HUES6 (cell line): ENCODE measurements at regions not wholly inside any gene's neighbourhood (a gene's known extent, or its start where the extent isn't known, plus 50 kb on each side); places are given as distances from the start of the nearest gene placed in this dataset.
"Not testable (repeated sequence)": the region's sequence is repeated elsewhere in the genome, so short reads cannot be mapped to it uniquely, and the experiment has no call there.

ENCODE experiments used
- H3K27ac ChIP-seq: 2 replicates; pipeline ENCODE4 v1.7.0; 2013; ENCODE audit warnings: low read depth, mild to moderate bottlenecking, low read length, inconsistent platforms
- H3K27me3 ChIP-seq: 2 replicates; pipeline ENCODE4 v1.6.1; 2013; ENCODE audit warnings: low read length; ENCODE audit not compliant: control insufficient read depth, insufficient read depth
- H3K36me3 ChIP-seq: 2 replicates; pipeline ENCODE4 v1.6.1; 2013; ENCODE audit warnings: low read length; ENCODE audit not compliant: control insufficient read depth, insufficient read depth
- H3K4me1 ChIP-seq: 2 replicates; pipeline ENCODE4 v1.6.1; 2013; ENCODE audit warnings: low read length; ENCODE audit not compliant: control insufficient read depth, insufficient read depth
- H3K4me3 ChIP-seq: 2 replicates; pipeline ENCODE4 v1.5.1; 2013; ENCODE audit warnings: low read depth, low read length
- H3K9ac ChIP-seq: one replicate; pipeline ENCODE4 v1.6.1; 2013; ENCODE audit warnings: mild to moderate bottlenecking, low read length
- H3K9me3 ChIP-seq: 2 replicates; pipeline ENCODE4 v1.6.1; 2013; ENCODE audit warnings: low read depth, low read length; ENCODE audit not compliant: control insufficient read depth, insufficient read depth

DNA sequence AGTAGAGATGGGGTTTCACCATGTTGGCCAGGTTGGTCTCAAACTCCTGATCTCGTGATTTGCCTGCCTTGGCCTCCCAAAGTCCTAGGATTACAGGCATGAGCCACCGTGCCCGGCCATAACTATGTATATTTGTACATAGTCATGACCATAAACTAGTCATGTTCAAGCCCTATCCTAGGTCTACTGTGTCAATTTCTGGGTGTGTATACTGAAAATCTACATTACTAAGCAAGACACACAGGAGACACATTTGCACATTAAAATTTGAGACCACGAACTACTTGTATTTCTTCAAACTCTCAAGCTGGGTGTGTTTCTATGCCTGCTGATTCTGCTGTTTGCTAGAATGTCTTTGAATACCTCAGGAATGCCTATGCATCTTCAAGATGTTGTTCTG lies 451.3 kb upstream of the MCTP2 start:
- no peaks in the 10 kb centered on the region for H3K4me1 ChIP-seq
- H3K36me3 ChIP-seq: no peaks in the 10 kb centered on the region

DNA sequence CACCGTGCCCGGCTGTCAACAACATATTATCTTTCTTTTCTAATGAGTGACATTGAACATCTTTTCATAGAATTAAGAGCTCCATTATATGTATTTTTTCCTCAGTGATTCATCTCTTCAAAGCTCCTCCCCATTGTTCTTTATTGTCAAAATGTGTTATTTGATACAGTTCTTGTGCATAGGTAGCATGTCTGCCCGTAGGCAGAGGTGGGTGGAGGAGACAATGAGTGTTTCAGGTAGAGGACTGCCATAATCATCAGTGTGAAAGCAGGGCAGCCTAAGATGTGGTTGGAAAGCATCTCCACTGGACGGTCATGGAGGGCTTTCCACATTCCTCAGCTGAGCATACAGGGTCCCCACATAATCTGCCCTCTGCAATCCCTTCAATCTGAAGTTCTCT lies 452.0 kb upstream of the MCTP2 start:
- no peak overlapping the region for H3K9ac ChIP-seq
- H3K9me3 ChIP-seq: no peaks in the 10 kb centered on the region
- no peak overlapping the region for H3K4me3 ChIP-seq
- H3K36me3 ChIP-seq: no peaks in the 10 kb centered on the region
- no peaks in the 10 kb centered on the region for H3K4me1 ChIP-seq
- no peaks in the 10 kb centered on the region for H3K27me3 ChIP-seq
- no peak overlapping the region for H3K27ac ChIP-seq

More for the DNA sequence above, 451.3 kb upstream of the MCTP2 start:
- Histone ChIP-seq H3K27ac (no peak overlapping the region), H3K9me3 (no peaks in the 10 kb centered on the region), H3K4me3 (no peak overlapping the region), H3K27me3 (no peaks in the 10 kb centered on the region), H3K9ac (no peak overlapping the region)

DNA sequence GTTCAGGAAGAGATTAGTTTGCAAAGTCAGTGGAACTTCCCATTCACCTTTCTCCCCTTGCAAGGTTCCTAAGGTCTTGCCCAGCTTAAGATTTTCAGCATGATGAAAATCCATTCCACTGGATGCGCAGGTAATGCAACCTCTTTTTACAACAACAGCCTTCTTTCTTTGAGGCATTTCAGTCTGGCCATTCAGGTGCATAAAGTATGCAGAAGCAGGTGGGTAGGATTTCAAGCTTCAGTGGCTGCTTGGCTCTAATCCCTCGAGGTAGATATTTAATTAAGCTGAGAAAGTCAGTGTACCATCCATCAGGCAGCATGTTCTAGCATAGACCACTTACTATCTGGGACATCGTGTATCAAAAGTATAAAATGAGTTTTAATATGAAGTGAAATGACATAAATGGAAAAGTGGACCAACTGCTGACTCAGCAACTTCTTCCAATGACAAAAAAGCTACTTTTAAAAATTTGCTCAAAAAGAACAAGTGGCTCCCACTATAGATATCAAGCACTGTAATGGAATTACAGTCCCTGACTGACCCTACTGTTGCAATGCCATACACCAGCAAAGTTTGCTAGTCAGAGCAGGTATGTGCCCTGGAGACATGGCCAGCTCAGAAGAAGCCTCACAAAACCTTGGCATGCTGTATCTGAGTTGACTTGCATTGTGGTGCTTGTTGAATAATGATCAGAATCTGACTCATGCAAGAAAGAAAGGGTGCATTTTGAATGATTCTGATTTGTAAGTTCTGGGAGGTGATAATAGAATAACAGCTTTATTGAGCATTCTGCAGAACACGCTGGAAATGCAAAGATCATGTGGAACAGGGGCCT lies 459.9 kb upstream of the MCTP2 start:
- Histone ChIP-seq H3K4me3 (no peak overlapping the region), H3K4me1 (peaks cover 4% of the 10 kb centered on the region), H3K27ac (no peak overlapping the region), H3K9me3 (peaks cover 2% of the 10 kb centered on the region), H3K27me3 (no peaks in the 10 kb centered on the region), H3K36me3 (no peaks in the 10 kb centered on the region), H3K9ac (no peak overlapping the region)

DNA sequence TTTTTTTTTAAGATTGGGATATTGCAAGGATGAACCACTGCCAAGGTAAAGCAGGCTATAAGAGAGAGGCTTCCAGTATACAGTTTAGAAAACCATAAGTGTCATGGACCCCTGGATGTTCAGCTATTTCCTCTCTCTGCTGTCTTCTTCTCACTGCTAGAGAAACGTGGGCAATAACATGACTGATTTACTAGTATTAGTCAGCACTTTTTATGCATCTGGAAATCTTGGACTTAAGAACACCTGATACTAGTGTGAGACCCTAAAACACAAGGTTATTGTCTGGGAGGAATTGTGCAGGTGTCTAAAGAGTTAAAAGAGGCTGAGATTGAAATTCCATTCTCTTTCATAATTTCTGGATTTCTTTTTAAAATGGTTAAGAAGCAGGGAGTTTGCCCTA lies 460.6 kb upstream of the MCTP2 start:
- H3K36me3 ChIP-seq: no peaks in the 10 kb centered on the region
- H3K27ac ChIP-seq: no peak overlapping the region
- no peaks in the 10 kb centered on the region for H3K27me3 ChIP-seq
- H3K4me1 ChIP-seq: peaks cover 4% of the 10 kb centered on the region
- no peak overlapping the region for H3K9ac ChIP-seq
- H3K9me3 ChIP-seq: peaks cover 2% of the 10 kb centered on the region
- H3K4me3 ChIP-seq: no peak overlapping the region

DNA sequence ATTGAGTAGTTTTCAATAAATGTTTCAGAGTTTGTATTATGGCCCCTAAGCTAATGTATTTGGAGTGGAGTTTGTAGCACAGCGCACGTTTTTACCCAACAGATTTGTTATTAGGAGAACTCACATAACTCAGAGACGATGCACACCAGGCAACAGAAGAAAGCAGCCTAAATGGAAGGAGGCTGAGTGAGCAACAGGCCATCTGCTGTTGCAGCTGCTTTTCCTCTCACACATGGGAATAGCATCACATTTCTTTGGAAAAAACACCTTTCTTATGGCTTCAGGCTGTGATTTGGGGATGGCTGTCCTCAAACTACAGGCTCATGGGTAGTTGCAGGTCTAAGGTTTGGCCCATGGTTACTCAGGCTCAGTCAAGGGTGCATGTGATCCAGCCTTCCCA lies 469.3 kb upstream of the MCTP2 start:
- H3K4me1 ChIP-seq: no peaks in the 10 kb centered on the region
- H3K4me3 ChIP-seq: no peak overlapping the region
- no peak overlapping the region for H3K27ac ChIP-seq
- no peaks in the 10 kb centered on the region for H3K36me3 ChIP-seq
- no peaks in the 10 kb centered on the region; the same call in 1 of the 2 replicates for H3K9me3 ChIP-seq
- H3K27me3 ChIP-seq: no peaks in the 10 kb centered on the region
- no peak overlapping the region for H3K9ac ChIP-seq

DNA sequence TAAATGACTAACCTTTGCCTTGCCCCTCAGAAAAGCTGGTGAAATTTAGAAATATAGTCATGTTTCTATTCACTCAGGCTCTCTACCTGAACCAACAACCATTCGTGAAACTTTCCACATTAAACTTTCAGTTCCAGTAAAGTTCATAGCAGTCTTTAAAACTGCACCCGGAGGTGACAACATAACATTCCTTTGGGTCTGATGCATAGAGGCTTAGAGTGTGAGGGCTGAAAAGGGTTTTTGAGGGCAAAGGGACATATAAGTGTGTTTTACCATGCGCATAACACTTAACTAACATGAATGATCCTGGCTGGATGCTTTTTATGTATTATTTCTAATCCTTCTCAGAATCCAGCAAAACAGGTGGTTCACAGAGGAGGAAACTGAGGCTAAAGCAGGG lies 471.7 kb upstream of the MCTP2 start:
- no peak overlapping the region for H3K27ac ChIP-seq
- H3K4me3 ChIP-seq: no peak overlapping the region
- H3K4me1 ChIP-seq: no peaks in the 10 kb centered on the region

DNA sequence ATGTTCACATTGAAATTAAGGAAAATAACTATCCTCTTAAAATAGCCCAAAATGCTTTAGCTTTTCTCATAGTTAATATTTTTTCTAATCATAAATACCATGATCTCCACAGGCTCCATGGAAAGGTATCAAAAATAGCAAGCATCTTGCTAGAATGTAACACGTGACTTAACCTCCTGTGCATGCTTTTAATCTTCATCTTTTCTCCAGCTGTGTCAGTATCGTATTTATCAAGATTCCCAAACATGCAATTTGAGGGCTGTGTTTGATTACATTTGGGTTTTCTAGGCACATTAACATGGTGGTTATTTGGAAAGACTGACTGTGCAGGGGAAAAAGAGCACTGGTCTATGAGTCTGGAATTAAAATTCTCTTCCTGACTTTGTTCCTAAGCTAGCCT lies 472.5 kb upstream of the MCTP2 start:
- Histone ChIP-seq H3K9me3 (no peaks in the 10 kb centered on the region; the same call in 1 of the 2 replicates), H3K36me3 (no peaks in the 10 kb centered on the region), H3K4me3 (no peak overlapping the region), H3K27me3 (no peaks in the 10 kb centered on the region), H3K4me1 (no peaks in the 10 kb centered on the region), H3K27ac (no peak overlapping the region), H3K9ac (no peak overlapping the region)

More for the DNA sequence above, 471.7 kb upstream of the MCTP2 start:
- Histone ChIP-seq H3K9me3 (no peaks in the 10 kb centered on the region; the same call in 1 of the 2 replicates), H3K36me3 (no peaks in the 10 kb centered on the region), H3K27me3 (no peaks in the 10 kb centered on the region), H3K9ac (no peak overlapping the region)

DNA sequence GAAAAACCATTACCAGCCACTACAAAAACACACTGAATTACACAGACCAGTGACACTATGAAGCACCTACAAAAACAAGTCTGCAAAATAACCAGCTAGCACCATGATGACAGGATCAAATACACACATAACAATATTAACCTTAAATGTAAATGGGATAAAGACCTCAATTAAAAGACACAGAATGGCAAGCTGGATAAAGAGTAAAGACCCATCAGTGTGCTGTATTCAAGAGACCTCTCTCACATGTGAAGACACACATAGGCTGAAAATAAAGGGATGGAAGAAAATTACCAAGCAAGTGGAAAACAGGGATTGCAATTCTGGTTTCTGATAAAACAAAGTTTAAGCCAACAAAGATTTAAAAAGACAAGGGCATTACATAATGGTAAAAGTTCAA lies 482.7 kb upstream of the MCTP2 start:
- Histone ChIP-seq H3K9me3 (no peaks in the 10 kb centered on the region), H3K36me3 (no peaks in the 10 kb centered on the region)

DNA sequence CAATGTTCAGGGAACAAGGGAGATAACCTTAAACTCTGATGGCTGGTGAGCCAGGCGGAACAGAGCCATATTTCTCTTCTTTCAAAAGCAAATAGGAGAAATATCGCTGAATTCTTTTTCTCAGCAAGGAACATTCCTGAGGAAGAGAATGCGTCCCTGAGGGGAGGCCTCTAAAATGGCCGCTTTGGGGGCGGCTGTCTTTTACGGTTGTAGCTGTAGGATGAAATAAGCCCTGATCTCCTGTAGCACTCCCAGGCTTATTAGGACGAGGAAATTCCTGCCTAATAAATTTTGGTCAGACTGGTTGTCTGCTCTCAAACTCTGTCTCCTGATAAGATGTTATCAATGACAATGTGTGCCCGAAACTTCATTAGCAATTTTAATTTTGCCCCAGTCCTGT lies 496.4 kb upstream of the MCTP2 start:
- H3K4me1 ChIP-seq, H3K27me3 ChIP-seq: not testable (repeated sequence)
- H3K9me3 ChIP-seq: peaks cover 29% of the 10 kb centered on the region

More for the DNA sequence above, 482.7 kb upstream of the MCTP2 start:
- H3K9ac ChIP-seq: no peak overlapping the region
- no peaks in the 10 kb centered on the region for H3K27me3 ChIP-seq
- H3K4me3 ChIP-seq: no peak overlapping the region
- H3K4me1 ChIP-seq: no peaks in the 10 kb centered on the region
- no peak overlapping the region for H3K27ac ChIP-seq

DNA sequence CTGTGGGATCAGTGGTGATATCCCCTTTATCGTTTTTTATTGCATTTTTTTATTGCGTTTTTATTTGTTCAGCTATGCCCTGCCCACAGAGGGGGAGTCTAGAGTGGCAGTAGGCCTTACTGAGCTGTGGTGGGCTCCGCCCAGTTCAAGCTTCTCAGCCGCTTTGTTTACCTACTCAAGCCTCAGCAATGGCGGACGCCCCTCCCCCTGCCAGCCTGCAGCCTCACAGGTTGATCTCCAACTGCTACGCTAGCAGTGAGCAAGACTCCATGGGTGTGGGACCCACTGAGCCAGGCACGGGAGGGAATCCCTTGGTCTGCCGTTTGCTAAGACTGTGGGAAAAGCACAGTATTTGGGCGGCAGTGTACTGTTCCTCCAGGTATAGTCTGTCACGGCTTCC lies 500.6 kb upstream of the MCTP2 start:
- H3K9me3 ChIP-seq: peaks cover 9% of the 10 kb centered on the region
- H3K9ac ChIP-seq: no peak overlapping the region
- no peak overlapping the region for H3K4me3 ChIP-seq
- no peaks in the 10 kb centered on the region for H3K36me3 ChIP-seq
- no peaks in the 10 kb centered on the region for H3K27me3 ChIP-seq
- no peak overlapping the region for H3K27ac ChIP-seq
- H3K4me1 ChIP-seq: no peaks in the 10 kb centered on the region

More for the DNA sequence above, 496.4 kb upstream of the MCTP2 start:
- H3K9ac ChIP-seq, H3K36me3 ChIP-seq, H3K4me3 ChIP-seq, H3K27ac ChIP-seq: not testable (repeated sequence)

DNA sequence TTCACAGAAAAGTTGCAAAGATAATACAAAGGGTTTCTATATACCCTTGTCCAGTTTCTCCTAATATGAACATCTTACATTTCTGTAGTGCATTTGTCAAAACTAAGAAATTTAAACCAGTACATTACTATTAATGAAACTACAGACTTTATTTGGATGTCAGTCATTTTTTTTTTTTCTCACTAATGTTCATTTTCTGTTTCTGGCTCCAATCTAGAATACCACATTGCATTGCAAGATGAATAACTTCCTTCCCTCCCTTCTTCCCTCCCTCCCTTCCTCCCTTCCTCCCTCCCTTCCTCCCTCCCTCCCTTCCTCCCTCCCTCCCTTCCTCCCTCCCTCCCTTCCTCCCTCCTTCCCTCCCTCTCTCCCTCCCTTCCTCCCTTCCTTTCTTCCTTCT lies 509.2 kb upstream of the MCTP2 start:
- Histone ChIP-seq H3K27ac (no peak overlapping the region), H3K4me3 (no peak overlapping the region), H3K27me3 (no peaks in the 10 kb centered on the region), H3K36me3 (no peaks in the 10 kb centered on the region), H3K4me1 (no peaks in the 10 kb centered on the region), H3K9ac (no peak overlapping the region), H3K9me3 (no peaks in the 10 kb centered on the region)
